ENCODE measurements at regions not wholly inside any gene's neighbourhood (a gene's known extent, or its start where the extent isn't known, plus 50 kb on each side); places are given as distances from the start of the nearest gene placed in this dataset.
"Not testable (repeated sequence)": the region's sequence is repeated elsewhere in the genome, so short reads cannot be mapped to it uniquely, and the experiment has no call there.

DNA sequence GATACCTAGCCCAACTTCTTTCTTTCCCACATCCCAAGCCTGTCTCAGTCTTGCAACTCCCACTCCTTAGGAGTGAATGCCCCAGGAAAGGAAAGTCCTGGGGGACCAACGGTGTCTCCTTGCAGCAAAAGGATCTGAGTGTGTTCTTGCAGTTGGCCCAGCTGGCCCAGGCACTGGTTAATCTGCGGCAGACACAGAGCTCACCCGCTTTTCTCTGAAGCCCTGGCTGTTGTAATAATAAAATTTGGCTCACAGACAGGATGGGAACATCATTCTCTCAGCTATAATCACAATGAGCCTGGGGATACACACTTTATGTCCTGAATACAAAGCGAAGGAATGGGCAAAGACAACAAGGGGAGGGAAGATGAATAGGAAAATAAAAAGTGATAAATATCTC lies 185.6 kb upstream of the ADRA1D start:
- TF ChIP-seq POLR2A (IDR thresholded peaks at IDR 0.05), result no peak
- TF ChIP-seq, protein P1, sequence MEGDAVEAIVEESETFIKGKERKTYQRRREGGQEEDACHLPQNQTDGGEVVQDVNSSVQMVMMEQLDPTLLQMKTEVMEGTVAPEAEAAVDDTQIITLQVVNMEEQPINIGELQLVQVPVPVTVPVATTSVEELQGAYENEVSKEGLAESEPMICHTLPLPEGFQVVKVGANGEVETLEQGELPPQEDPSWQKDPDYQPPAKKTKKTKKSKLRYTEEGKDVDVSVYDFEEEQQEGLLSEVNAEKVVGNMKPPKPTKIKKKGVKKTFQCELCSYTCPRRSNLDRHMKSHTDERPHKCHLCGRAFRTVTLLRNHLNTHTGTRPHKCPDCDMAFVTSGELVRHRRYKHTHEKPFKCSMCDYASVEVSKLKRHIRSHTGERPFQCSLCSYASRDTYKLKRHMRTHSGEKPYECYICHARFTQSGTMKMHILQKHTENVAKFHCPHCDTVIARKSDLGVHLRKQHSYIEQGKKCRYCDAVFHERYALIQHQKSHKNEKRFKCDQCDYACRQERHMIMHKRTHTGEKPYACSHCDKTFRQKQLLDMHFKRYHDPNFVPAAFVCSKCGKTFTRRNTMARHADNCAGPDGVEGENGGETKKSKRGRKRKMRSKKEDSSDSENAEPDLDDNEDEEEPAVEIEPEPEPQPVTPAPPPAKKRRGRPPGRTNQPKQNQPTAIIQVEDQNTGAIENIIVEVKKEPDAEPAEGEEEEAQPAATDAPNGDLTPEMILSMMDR (IDR thresholded peaks at IDR 0.05 in 4 of 5, conservative IDR thresholded peaks at IDR 0.05 in 1 of 5), result no peak
- no peak for DNase-seq
- in situ Hi-C loops (cut with MboI; ENCODE audit: low sequenced_read_pairs in 4 of 4) (no loop called here), intact Hi-C loops (cut with DNase I; ENCODE audit: low total_unique reads) (no loop called here)
- H3K9me3 ChIP-seq, result no peaks in the 10 kb centered on the region
- H3K36me3 ChIP-seq, result no peaks in the 10 kb centered on the region
- H3K27ac ChIP-seq, result no peak overlapping the region
- no peaks in the 10 kb centered on the region for H3K27me3 ChIP-seq
- no peaks in the 10 kb centered on the region for H3K4me1 ChIP-seq
- H3K4me3 ChIP-seq, result no peak overlapping the region
- ATAC-seq, result no peak

GRCh38 chr20:4431446-4431845 lies 182.4 kb upstream of the ADRA1D start:
- Histone ChIP-seq H3K9me3 (no peaks in the 10 kb centered on the region), H3K4me3 (no peak overlapping the region), H3K36me3 (no peaks in the 10 kb centered on the region), H3K4me1 (no peaks in the 10 kb centered on the region), H3K27me3 (no peaks in the 10 kb centered on the region), H3K27ac (no peak overlapping the region)
- ATAC-seq (no peak), DNase-seq (no peak)
- intact Hi-C loops (cut with DNase I; ENCODE audit: low total_unique reads) (no loop called here), in situ Hi-C loops (cut with MboI; ENCODE audit: low sequenced_read_pairs in 4 of 4) (no loop called here)
- no peak for TF ChIP-seq POLR2A (IDR thresholded peaks at IDR 0.05)
- TF ChIP-seq, protein P1 (IDR thresholded peaks at IDR 0.05 in 4 of 5, conservative IDR thresholded peaks at IDR 0.05 in 1 of 5), result no peak

GRCh38 chr20:4430826-4431225 lies 181.7 kb upstream of the ADRA1D start:
- ATAC-seq; H3K27me3 ChIP-seq; H3K4me3 ChIP-seq; intact Hi-C loops (cut with DNase I; ENCODE audit: low total_unique reads); DNase-seq; H3K27ac ChIP-seq; H3K9me3 ChIP-seq; H3K4me1 ChIP-seq; H3K36me3 ChIP-seq; in situ Hi-C loops (cut with MboI; ENCODE audit: low sequenced_read_pairs in 4 of 4): not testable (repeated sequence)

DNA sequence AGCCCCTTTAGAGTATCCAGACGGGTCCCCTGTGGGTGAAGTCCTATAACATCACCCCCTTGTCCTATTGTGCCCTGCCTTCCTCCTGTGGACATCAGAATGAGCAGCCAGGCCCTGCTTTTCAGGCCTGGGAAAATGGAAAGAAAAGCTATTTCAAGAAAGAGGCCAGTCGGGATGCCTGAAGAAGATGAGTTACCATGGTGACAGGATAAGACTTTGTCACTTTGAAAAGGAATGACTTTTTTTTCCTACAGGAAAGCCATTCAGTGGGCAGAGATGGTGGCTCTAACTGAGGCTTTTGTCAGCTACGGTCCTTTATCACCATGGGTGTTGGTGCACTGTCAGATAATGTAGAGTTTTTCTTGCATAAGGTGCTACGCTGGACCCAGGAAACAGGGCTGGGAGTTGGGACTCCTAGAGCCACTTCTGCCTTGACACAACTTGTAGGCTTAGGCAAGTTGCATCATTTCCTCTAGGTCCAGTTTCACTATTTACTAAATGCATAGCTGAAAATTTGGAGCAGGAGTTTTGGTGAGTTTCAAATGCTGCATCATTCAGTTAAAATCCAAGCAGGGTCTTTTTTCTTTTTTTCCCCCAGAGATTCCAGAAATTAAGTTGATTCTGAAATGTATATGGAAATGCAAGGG lies 179.0 kb upstream of the ADRA1D start:
- Histone ChIP-seq H3K4me3 (no peak overlapping the region), H3K4me1 (no peaks in the 10 kb centered on the region), H3K27ac (no peak overlapping the region), H3K27me3 (no peaks in the 10 kb centered on the region), H3K9me3 (no peaks in the 10 kb centered on the region), H3K36me3 (no peaks in the 10 kb centered on the region)
- intact Hi-C loops (cut with DNase I; ENCODE audit: low total_unique reads), result no loop called here
- no peak for TF ChIP-seq POLR2A (IDR thresholded peaks at IDR 0.05)
- TF ChIP-seq, protein P1 (IDR thresholded peaks at IDR 0.05 in 4 of 5, conservative IDR thresholded peaks at IDR 0.05 in 1 of 5), result no peak
- DNase-seq (no peak), ATAC-seq (no peak)
- in situ Hi-C loops (cut with MboI; ENCODE audit: low sequenced_read_pairs in 4 of 4), result no loop called here

DNA sequence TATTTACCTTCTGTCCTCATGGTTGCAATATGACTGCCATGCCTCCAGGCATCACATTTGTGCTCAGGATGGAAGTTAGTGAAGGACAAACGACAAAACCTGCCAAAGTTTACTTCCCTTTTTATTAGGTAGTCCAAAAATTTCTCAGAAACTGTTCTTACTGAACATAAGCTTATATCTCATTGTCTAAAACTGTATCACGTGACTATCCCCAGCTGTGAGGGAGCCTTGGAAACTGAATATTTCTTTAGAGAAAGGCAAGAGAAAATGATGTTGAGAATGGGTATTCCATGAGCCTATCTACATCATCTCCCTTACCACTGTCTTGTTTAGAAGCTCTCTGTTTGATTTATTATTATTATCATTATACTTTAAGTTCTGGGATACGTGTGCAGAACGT lies 169.1 kb upstream of the ADRA1D start:
- Histone ChIP-seq H3K9me3 (no peaks in the 10 kb centered on the region), H3K4me1 (no peaks in the 10 kb centered on the region), H3K27ac (no peak overlapping the region), H3K36me3 (no peaks in the 10 kb centered on the region), H3K4me3 (no peak overlapping the region), H3K27me3 (no peaks in the 10 kb centered on the region)
- in situ Hi-C loops (cut with MboI; ENCODE audit: low sequenced_read_pairs in 4 of 4) (no loop called here), intact Hi-C loops (cut with DNase I; ENCODE audit: low total_unique reads) (no loop called here)
- ATAC-seq (no peak), DNase-seq (no peak)
- TF ChIP-seq, protein P1 (IDR thresholded peaks at IDR 0.05 in 4 of 5, conservative IDR thresholded peaks at IDR 0.05 in 1 of 5), result no peak
- TF ChIP-seq POLR2A (IDR thresholded peaks at IDR 0.05), result no peak

All from gastrocnemius medialis (tissue), 4 donors.